ENCODE measurements at regions not wholly inside any gene's neighbourhood (a gene's known extent, or its start where the extent isn't known, plus 50 kb on each side); places are given as distances from the start of the nearest gene placed in this dataset.
A peak's percentile ranks its signal among the peaks of the same experiment; 100 is the strongest.

GRCh38 chr11:134730101-134730500, 318.1 kb upstream of the B3GAT1 start:
- H2BK120ac ChIP-seq (replicated peaks; ENCODE audit: low read depth, low read length), result peak overlapping the region; percentile 65
- H3K36me3 ChIP-seq (ENCODE audit: control insufficient read depth in 2 of 4, insufficient read depth in 4 of 4, low read length in 3 of 4), result no peaks in the 10 kb centered on the region
- H3K4me2 ChIP-seq (ENCODE audit: insufficient read depth in 1 of 2, low read depth in 2 of 2, low read length in 2 of 2), result peak overlapping the region in 1 of 2 experiments; percentile 24; a peak in 1 of 4 replicates
- H3K23ac ChIP-seq (ENCODE audit: insufficient read length), result no peak overlapping the region
- CTCF ChIA-PET (ENCODE audit: partially characterized antibody), result interaction anchor here (0.6 to 1.6 kb wide), 5 partner anchors 12 to 71 kb away, joined by 3 to 4 read pairs (median 3); no protein-coding TSS in a partner anchor
- no peaks in the 10 kb centered on the region for H3K9me3 ChIP-seq (ENCODE audit: insufficient read depth in 2 of 2, low read depth in 1 of 2, low read length in 1 of 2)
- DNase-seq (ENCODE audit: low read depth in 1 of 2, low spot score in 2 of 2), result no peak
- peak overlapping the region; percentile 10; the same call in 1 of the 2 replicates for H2BK15ac ChIP-seq (ENCODE audit: low read length)
- H3K27me3 ChIP-seq (replicated peaks in 1 of 4; ENCODE audit: control insufficient read depth in 3 of 4, extremely low read depth in 1 of 4, insufficient read depth in 3 of 4, low read length in 3 of 4), result no peaks in the 10 kb centered on the region
- FAIRE-seq, result no peak
- no peak for TF ChIP-seq PHF8 (conservative IDR thresholded peaks at IDR 0.05; ENCODE audit: low read depth, low read length)
- TF ChIP-seq YY1 (IDR thresholded peaks at IDR 0.05; ENCODE audit: low read depth, low read length), result no peak
- no peak for TF ChIP-seq RFX5 (IDR thresholded peaks at IDR 0.05; ENCODE audit: borderline replicate concordance, low read depth, low read length)
- no peak for TF ChIP-seq SP1 (IDR thresholded peaks at IDR 0.05; ENCODE audit: low read depth, low read length)
- no peak for TF ChIP-seq POLR2AphosphoS5 (IDR thresholded peaks at IDR 0.05; ENCODE audit: low read depth, low read length)
- no peak for TF ChIP-seq BRCA1 (IDR thresholded peaks at IDR 0.05; ENCODE audit: low read depth, low read length)
- TF ChIP-seq SP4 (IDR thresholded peaks at IDR 0.05; ENCODE audit: low read length), result no peak
- TF ChIP-seq ASH2L (IDR thresholded peaks at IDR 0.05; ENCODE audit: low read length), result no peak
- TF ChIP-seq CBX5 (IDR thresholded peaks at IDR 0.05; ENCODE audit: low read depth, low read length), result no peak
- no peak for TF ChIP-seq SIX5 (IDR thresholded peaks at IDR 0.05; ENCODE audit: low read depth, low read length)
- TF ChIP-seq TEAD4 (IDR thresholded peaks at IDR 0.05; ENCODE audit: low read depth, low read length), result no peak
- no peak for TF ChIP-seq NANOG (IDR thresholded peaks at IDR 0.05; ENCODE audit: insufficient read depth, low read depth, low read length, poor library complexity, severe bottlenecking)
- no peak for TF ChIP-seq CHD1 (IDR thresholded peaks at IDR 0.05; ENCODE audit: low read depth, low read length)
- TF ChIP-seq TAF7 (optimal IDR thresholded peaks at IDR 0.05; ENCODE audit: borderline replicate concordance, low read depth, low read length), result no peak
- TF ChIP-seq SIRT6 (IDR thresholded peaks at IDR 0.05; ENCODE audit: low read length), result no peak
- no peak for TF ChIP-seq JUN (IDR thresholded peaks at IDR 0.05; ENCODE audit: low read depth, low read length)
- no peak overlapping the region for H3K4me3 ChIP-seq (ENCODE audit: extremely low read depth in 1 of 4, insufficient read depth in 2 of 4, low read depth in 3 of 4, low read length in 4 of 4)
- H4K91ac ChIP-seq (replicated peaks; ENCODE audit: insufficient read length, low read length), result peak overlapping the region; percentile 36
- no peak overlapping the region for H4K5ac ChIP-seq (ENCODE audit: insufficient read length, low read depth, low read length)
- peak overlapping the region; percentile 96 for H2BK12ac ChIP-seq (ENCODE audit: low read depth, low read length)
- no peak overlapping the region for H3K9ac ChIP-seq (replicated peaks in 1 of 4; ENCODE audit: extremely low read depth in 1 of 4, low read depth in 3 of 4, low read length in 3 of 4)
- peak overlapping the region; percentile 98 for H2BK20ac ChIP-seq (ENCODE audit: low read length)
- H4K8ac ChIP-seq (ENCODE audit: extremely low read depth, insufficient read depth, low read length), result no peak overlapping the region
- peak overlapping the region; percentile 24 for H3K14ac ChIP-seq (ENCODE audit: insufficient read length)
- H3K79me1 ChIP-seq (ENCODE audit: low read depth, low read length), result no peaks in the 10 kb centered on the region
- H3K27ac ChIP-seq (ENCODE audit: low read depth, low read length), result no peak overlapping the region
- POLR2A ChIA-PET (ENCODE audit: partially characterized antibody), result no interaction called here
- no peaks in the 10 kb centered on the region for H4K20me1 ChIP-seq (replicated peaks in 1 of 2; ENCODE audit: control insufficient read depth in 1 of 2, insufficient read depth in 2 of 2, low read length in 2 of 2)
- peak overlapping the region; percentile 90; the same call in 1 of the 2 replicates for H3K18ac ChIP-seq (ENCODE audit: extremely low read depth, low read length)
- no peak overlapping the region for H2AFZ ChIP-seq (ENCODE audit: low read length)
- no peak overlapping the region for H3K56ac ChIP-seq (replicated peaks; ENCODE audit: insufficient read length, low read depth, low read length)
- 65% methylated on average over 4 of the region's 4 CpGs; no CpG with 5 or more reads in 1 of the 2 experiments for whole genome bisulfite sequencing, 2 experiments (ENCODE audit: extremely low coverage in 1 of 2, insufficient coverage in 1 of 2, insufficient read length in 1 of 2, insufficient replicate concordance in 2 of 2, low coverage in 1 of 2, low lambda C conversion rate in 2 of 2, missing lambda C conversion rate in 1 of 2)
- peak overlapping the region; percentile 56; the same call in 1 of the 2 replicates for H2BK5ac ChIP-seq (ENCODE audit: low read depth, low read length)
- H3K79me2 ChIP-seq (ENCODE audit: control insufficient read depth in 1 of 2, insufficient read depth in 2 of 2, low read length in 2 of 2), result no peaks in the 10 kb centered on the region
- no peak overlapping the region for H3K4ac ChIP-seq (replicated peaks; ENCODE audit: insufficient read length, low read depth, low read length)
- H3K4me1 ChIP-seq (replicated peaks in 1 of 4; ENCODE audit: control insufficient read depth in 3 of 4, insufficient read depth in 4 of 4, low read length in 3 of 4), result peaks cover 9 to 22% (median 11%) of the 10 kb centered on the region in 4 experiments
- H3K23me2 ChIP-seq (ENCODE audit: low read depth, low read length), result no peaks in the 10 kb centered on the region
- peak overlapping the region; percentile 75; the same call in 1 of the 2 replicates for H2AK5ac ChIP-seq (ENCODE audit: low read depth, low read length)
